GM19239 (cell line): ENCODE measurements at regions not wholly inside any gene's neighbourhood (a gene's known extent, or its start where the extent isn't known, plus 50 kb on each side); places are given as distances from the start of the nearest gene placed in this dataset.

Experiments used
- DNase-seq: peaks from one replicate; pipeline ENCODE4 v3.0.0; 2011; ENCODE audit warnings: low spot score; ENCODE audit not compliant: insufficient read length
- FAIRE-seq: peaks from 2 replicates; lab custom pipeline; 2011; peaks lifted over from hg19 to GRCh38; lab: Jason Lieb, UNC

DNA sequence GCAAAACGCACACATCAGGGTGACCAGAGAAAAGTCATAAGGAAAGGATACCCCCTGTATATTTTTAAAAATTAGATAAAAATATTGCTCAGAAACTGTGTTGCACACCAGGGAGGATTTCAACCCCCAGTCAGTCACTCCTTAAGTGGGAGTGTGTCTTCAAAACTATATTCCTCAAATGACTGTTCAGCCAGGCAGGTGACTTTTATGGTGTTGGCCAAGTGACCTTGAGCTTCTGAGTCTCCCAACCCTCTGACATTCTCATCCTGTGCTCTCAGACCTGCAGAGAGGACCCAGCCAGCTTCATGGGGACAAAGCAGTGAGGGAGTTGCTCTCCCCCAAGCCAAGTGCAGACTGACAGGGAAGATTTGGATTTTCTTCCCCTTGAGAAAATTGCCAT lies 311.9 kb upstream of the JARID2 start:
- FAIRE-seq (no peak), DNase-seq (no peak)

- FAIRE-seq (no peak), DNase-seq (no peak)
Observed at GRCh38 chr6:14934844-14935243, 311.0 kb upstream of the JARID2 start.

DNA sequence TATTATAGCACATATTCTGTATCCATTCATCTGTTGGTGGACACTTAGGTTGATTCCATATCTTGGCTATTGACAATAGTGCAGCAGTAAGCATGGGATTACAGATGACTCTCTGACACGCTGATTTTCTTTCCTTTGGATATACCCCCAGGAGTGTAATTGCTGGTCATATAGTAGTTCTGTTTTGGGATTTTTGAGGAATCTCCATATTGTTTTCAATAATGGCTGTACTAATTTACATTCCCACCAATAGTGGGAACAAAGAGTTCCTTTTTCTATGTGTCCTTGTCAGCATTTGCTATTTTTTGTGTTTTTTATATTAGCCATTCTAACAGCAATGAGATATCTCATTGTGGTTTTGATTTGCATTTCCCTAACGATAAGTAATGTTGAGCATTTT lies 309.0 kb upstream of the JARID2 start:
- no peak for DNase-seq
- FAIRE-seq, result no peak

DNA sequence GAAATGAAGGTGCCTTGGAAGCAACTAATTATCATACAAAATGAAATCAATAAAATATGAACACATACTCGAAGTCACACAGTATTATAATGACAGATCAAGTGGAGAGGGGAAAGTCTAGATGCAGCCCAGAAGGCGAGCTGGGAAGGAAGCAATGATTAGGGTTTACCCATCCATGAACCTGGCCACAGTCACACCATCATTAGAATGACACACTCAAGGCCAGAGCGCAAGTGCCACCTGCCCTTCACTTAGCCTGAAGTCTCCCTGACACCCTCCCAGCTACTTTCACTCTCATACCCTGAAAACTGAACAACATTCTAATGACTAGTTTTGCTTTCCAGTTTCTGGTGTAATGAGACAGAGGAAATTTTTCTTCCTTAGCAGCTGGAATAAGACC lies 302.8 kb upstream of the JARID2 start:
- FAIRE-seq, result no peak

GRCh38 chr6:14944593-14944992 lies 301.3 kb upstream of the JARID2 start:
- FAIRE-seq (no peak), DNase-seq (no peak)

More for the DNA sequence above, 302.8 kb upstream of the JARID2 start:
- DNase-seq, result no peak

GRCh38 chr6:14945461-14946185 lies 300.2 kb upstream of the JARID2 start:
- FAIRE-seq, result no peak
- no peak for DNase-seq

DNA sequence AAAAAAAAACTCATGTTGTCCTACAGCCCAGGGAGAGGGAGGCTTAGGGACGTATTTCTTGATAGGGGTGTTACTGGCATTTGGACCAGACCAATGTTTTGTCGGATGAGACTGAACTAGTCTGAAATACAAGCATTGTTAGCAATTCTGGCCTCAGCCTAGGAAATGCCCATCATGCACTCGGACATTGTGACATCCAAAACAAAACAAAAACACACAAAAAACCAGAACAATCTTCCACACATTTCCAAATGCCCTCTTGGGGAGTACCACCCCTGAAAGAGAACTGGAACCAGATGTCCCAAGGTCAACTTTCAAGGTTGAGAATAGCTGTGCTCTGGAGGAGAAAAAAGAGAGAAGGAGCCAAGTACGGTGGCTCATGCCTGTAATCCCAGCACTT lies 299.1 kb upstream of the JARID2 start:
- FAIRE-seq (no peak), DNase-seq (no peak)

DNA sequence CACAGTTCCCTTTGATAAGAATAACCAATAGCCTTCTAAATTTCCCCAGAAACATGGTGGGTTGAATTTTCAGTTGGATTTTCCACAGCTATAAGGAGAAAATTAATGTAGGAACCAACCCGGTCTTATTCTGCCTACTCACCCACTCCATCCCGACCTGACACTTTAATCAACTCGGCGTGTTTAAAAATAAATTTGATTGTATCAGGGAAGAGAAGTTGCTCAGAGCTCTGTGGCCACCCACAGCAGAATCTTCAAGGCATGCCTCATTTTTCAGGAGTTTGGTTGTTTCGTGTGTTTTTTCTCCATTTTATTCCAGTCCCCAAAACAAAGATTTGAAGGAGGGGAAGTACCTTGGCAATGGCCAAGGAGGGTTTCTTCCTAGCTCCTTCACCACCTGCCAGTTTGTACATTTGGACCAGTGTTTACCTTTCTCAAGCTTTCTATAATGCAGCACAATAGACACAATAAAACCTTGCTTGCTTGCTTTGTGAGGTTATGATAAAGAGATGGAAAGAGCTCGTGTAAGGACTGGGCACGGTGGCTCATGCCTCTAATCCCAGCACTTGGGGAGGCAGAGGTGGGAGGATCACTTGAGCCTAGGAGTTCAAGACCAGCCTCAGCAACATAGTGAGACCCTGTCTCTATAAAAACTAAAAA lies 297.2 kb upstream of the JARID2 start:
- DNase-seq, result no peak
- FAIRE-seq, result no peak

- FAIRE-seq (no peak), DNase-seq (no peak)
Observed at GRCh38 chr6:14950103-14950969, 295.5 kb upstream of the JARID2 start.

GRCh38 chr6:14950970-14951276 lies 294.9 kb upstream of the JARID2 start:
- FAIRE-seq, result no peak

GRCh38 chr6:14951704-14952103 lies 294.2 kb upstream of the JARID2 start:
- FAIRE-seq (no peak), DNase-seq (no peak)

More at GRCh38 chr6:14950970-14951276, 294.9 kb upstream of the JARID2 start:
- no peak for DNase-seq

GRCh38 chr6:14953836-14954235 lies 292.0 kb upstream of the JARID2 start:
- DNase-seq, result no peak

DNA sequence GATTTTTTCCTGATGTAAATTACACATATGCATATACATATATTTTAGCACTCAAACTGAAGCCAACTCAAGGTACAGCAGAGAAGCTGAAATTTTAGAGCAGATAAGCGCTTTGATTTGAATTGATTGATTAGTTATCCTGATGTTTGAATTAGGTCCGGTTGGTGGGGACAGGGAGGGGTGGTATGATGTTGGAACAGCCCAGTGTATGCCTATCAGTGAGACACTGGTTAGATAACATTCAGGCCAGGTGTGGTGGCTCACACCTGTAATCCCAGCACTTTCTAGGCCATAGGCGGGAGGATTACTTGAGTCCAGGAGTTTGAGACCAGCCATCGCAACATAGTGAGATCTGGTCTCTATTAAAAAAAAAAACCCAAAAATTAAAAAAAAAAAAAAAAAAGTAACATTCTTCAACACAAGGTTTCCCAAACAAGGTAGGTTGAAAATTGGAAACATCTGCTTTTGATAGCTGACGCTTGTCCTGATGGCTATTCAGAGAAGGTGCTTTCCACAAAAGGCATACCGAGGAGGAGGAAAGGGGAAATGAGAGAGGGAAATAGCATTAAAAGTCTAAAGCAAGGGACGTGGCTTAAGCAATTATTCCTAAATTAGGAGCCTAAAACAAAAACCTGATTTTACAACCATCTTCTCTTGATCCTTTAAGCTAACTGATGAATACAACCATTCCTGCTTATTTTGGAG lies 288.4 kb upstream of the JARID2 start:
- FAIRE-seq, result no peak
- DNase-seq, result no peak

More at GRCh38 chr6:14953836-14954235, 292.0 kb upstream of the JARID2 start:
- no peak for FAIRE-seq

DNA sequence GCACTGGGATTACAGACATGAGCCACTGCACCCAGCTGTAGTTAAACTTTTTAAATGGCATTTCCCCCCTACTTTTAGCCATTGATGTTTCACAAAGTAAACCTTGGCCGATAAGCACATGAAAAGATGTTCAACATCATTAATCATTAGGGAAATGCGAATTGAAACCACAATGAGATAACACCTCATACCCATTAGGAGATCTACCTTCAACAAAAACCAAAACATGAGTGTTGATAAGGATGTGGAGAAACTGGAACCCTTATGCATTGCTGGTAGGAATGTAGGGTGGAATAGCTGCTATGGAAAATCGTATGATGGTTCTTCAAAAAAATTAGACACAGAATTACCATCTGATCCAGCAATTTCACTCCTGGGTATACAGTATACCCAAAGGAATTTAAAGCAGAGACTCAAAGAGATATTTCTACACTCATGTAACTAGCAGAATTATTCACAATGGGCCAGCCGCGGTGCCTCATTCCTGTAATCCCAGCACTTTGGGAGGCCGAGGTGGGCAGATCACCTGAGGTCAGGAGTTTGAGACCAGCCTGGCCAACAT lies 286.5 kb upstream of the JARID2 start:
- no peak for FAIRE-seq
- no peak for DNase-seq

DNA sequence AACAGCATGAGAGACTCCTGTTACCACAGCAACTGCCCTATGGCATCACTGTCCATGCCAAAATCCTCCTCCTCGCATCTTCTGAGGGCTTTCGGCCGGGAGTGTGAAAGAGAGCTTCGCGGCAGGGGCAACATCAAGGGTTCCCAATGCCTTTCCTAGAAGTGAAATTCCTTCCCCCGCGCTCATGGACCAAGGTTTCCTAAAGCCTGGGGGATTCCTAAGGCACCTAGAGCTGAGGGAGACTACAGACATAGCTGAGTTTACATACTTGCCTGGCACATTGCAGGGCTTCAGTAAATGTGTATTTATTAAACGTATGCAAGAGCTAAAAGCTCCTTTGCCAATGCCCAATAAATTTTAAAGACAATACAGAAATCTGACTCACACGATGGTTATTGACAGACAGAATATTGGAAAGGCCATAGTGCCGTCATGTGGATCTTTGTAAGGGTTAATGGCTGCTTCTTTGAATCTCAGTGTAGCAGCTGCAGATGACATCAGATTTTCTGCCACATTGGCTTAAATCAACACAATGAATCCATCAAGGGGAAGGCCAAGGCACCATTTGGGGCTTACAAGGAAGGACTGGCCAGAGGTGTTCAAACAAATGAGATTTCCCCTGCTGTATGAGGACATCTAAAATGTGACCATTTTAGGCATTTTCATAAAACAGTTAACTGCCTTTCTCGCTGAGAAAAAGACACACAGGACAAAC lies 281.2 kb upstream of the JARID2 start:
- DNase-seq (no peak), FAIRE-seq (no peak)

- DNase-seq (no peak), FAIRE-seq (no peak)
Observed at GRCh38 chr6:14965424-14966075, 280.3 kb upstream of the JARID2 start.

DNA sequence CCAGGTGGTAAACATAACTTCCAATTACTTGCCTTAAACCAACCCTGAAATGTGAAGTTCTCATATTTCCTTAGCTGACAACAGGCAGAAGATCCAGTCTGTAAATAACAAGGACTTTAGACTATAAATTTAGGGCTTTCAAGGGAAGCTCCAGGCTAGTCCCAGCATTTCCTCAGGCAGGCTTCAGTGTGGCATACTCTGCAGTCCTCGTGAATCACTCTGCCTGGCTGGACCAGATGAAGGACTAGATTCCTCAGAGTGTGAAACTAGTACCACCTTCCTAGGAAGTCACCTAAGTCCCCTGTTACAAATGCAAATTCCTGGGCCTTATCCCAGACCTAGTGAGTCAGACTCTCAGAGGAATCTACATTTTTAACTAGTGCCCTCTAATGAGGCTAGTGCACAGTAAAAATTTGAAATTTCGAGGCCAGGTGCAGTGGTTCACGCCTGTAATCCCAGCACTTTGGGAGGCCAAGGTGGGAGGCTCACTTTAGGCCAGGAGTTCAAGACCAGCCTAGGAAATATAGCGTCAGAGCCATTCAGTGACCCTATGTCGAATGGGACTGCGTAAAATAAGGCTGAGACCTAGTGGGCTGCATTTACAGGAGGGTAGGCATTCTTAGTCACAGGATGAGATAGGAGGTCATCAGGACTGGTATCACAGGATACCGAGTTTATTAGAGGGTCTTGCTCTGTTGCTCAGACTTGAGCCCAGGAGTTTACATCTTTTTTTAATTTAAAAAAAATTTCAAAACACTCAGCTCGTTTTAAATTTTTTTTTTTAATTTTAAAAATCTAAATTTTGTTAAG lies 279.6 kb upstream of the JARID2 start:
- FAIRE-seq (no peak), DNase-seq (no peak)
